ENCODE measurements at regions not wholly inside any gene's neighbourhood (a gene's known extent, or its start where the extent isn't known, plus 50 kb on each side); places are given as distances from the start of the nearest gene placed in this dataset.

GRCh38 chr9:84439250-84439649, 98.7 kb upstream of the SLC28A3 start:
- 77% methylated on average over 3 of the region's 3 CpGs for WGBS

GRCh38 chr9:84442712-84443111, 102.2 kb upstream of the SLC28A3 start:
- 93% methylated on average over 6 of the region's 6 CpGs for WGBS
- Histone ChIP-seq H3K36me3 (ENCODE audit: control insufficient read depth in 2 of 2, insufficient read depth in 2 of 2, low read length in 1 of 2) (no peaks in the 10 kb centered on the region), H3K9me3 (ENCODE audit: control insufficient read depth in 2 of 2, insufficient read depth in 1 of 2, low read length in 1 of 2) (no peaks in the 10 kb centered on the region), H3K4me3 (ENCODE audit: low read length in 2 of 2) (no peak overlapping the region), H3K27me3 (ENCODE audit: control insufficient read depth in 2 of 2, insufficient read depth in 1 of 2, low read length in 1 of 2) (no peaks in the 10 kb centered on the region), H3K27ac (ENCODE audit: low read depth in 1 of 2, low read length in 1 of 2) (no peak overlapping the region), H3K4me1 (ENCODE audit: control insufficient read depth in 2 of 2, insufficient read depth in 2 of 2, low read length in 2 of 2) (no peaks in the 10 kb centered on the region)
- no peak for DNase-seq (ENCODE audit: low read depth in 6 of 9, low spot score in 9 of 9)

More at GRCh38 chr9:84439250-84439649, 98.7 kb upstream of the SLC28A3 start:
- H3K27ac ChIP-seq (ENCODE audit: low read depth in 1 of 2, low read length in 1 of 2) = no peak overlapping the region
- H3K27me3 ChIP-seq (ENCODE audit: control insufficient read depth in 2 of 2, insufficient read depth in 1 of 2, low read length in 1 of 2) = no peaks in the 10 kb centered on the region
- H3K9me3 ChIP-seq (ENCODE audit: control insufficient read depth in 2 of 2, insufficient read depth in 1 of 2, low read length in 1 of 2) = no peaks in the 10 kb centered on the region
- no peaks in the 10 kb centered on the region for H3K36me3 ChIP-seq (ENCODE audit: control insufficient read depth in 2 of 2, insufficient read depth in 2 of 2, low read length in 1 of 2)
- no peak overlapping the region for H3K4me3 ChIP-seq (ENCODE audit: low read length in 2 of 2)
- no peak for DNase-seq (ENCODE audit: low read depth in 6 of 9, low spot score in 9 of 9)
- no peaks in the 10 kb centered on the region for H3K4me1 ChIP-seq (ENCODE audit: control insufficient read depth in 2 of 2, insufficient read depth in 2 of 2, low read length in 2 of 2)

- Histone ChIP-seq H3K4me3 (ENCODE audit: low read length in 2 of 2) (no peak overlapping the region), H3K27me3 (ENCODE audit: control insufficient read depth in 2 of 2, insufficient read depth in 1 of 2, low read length in 1 of 2) (no peaks in the 10 kb centered on the region), H3K36me3 (ENCODE audit: control insufficient read depth in 2 of 2, insufficient read depth in 2 of 2, low read length in 1 of 2) (no peaks in the 10 kb centered on the region), H3K27ac (ENCODE audit: low read depth in 1 of 2, low read length in 1 of 2) (no peak overlapping the region), H3K9me3 (ENCODE audit: control insufficient read depth in 2 of 2, insufficient read depth in 1 of 2, low read length in 1 of 2) (no peaks in the 10 kb centered on the region), H3K4me1 (ENCODE audit: control insufficient read depth in 2 of 2, insufficient read depth in 2 of 2, low read length in 2 of 2) (no peaks in the 10 kb centered on the region)
- WGBS = 94% methylated on average over 5 of the region's 5 CpGs
- no peak for DNase-seq (ENCODE audit: low read depth in 6 of 9, low spot score in 9 of 9)
Measured at GRCh38 chr9:84445737-84446136, 105.2 kb upstream of the SLC28A3 start.

GRCh38 chr9:84447305-84447704, 106.7 kb upstream of the SLC28A3 start:
- Histone ChIP-seq H3K4me3 (ENCODE audit: low read length in 2 of 2) (no peak overlapping the region), H3K4me1 (ENCODE audit: control insufficient read depth in 2 of 2, insufficient read depth in 2 of 2, low read length in 2 of 2) (no peaks in the 10 kb centered on the region), H3K27ac (ENCODE audit: low read depth in 1 of 2, low read length in 1 of 2) (no peak overlapping the region), H3K9me3 (ENCODE audit: control insufficient read depth in 2 of 2, insufficient read depth in 1 of 2, low read length in 1 of 2) (no peaks in the 10 kb centered on the region), H3K27me3 (ENCODE audit: control insufficient read depth in 2 of 2, insufficient read depth in 1 of 2, low read length in 1 of 2) (no peaks in the 10 kb centered on the region), H3K36me3 (ENCODE audit: control insufficient read depth in 2 of 2, insufficient read depth in 2 of 2, low read length in 1 of 2) (no peaks in the 10 kb centered on the region)
- DNase-seq (ENCODE audit: low read depth in 6 of 9, low spot score in 9 of 9) = no peak
- WGBS = 85% methylated on average over 2 of the region's 2 CpGs

- Histone ChIP-seq H3K27ac (ENCODE audit: low read depth in 1 of 2, low read length in 1 of 2) (no peak overlapping the region), H3K4me3 (ENCODE audit: low read length in 2 of 2) (no peak overlapping the region), H3K27me3 (ENCODE audit: control insufficient read depth in 2 of 2, insufficient read depth in 1 of 2, low read length in 1 of 2) (no peaks in the 10 kb centered on the region), H3K9me3 (ENCODE audit: control insufficient read depth in 2 of 2, insufficient read depth in 1 of 2, low read length in 1 of 2) (no peaks in the 10 kb centered on the region), H3K4me1 (ENCODE audit: control insufficient read depth in 2 of 2, insufficient read depth in 2 of 2, low read length in 2 of 2) (no peaks in the 10 kb centered on the region), H3K36me3 (ENCODE audit: control insufficient read depth in 2 of 2, insufficient read depth in 2 of 2, low read length in 1 of 2) (no peaks in the 10 kb centered on the region)
- DNase-seq (ENCODE audit: low read depth in 6 of 9, low spot score in 9 of 9) = no peak
- 86% methylated on average over 5 of the region's 5 CpGs for WGBS
Measured at GRCh38 chr9:84450029-84450428, 109.5 kb upstream of the SLC28A3 start.

GRCh38 chr9:84456527-84456926, 116.0 kb upstream of the SLC28A3 start:
- 94% methylated on average over 2 of the region's 2 CpGs for WGBS
- no peaks in the 10 kb centered on the region for H3K36me3 ChIP-seq (ENCODE audit: control insufficient read depth in 2 of 2, insufficient read depth in 2 of 2, low read length in 1 of 2)
- no peaks in the 10 kb centered on the region for H3K4me1 ChIP-seq (ENCODE audit: control insufficient read depth in 2 of 2, insufficient read depth in 2 of 2, low read length in 2 of 2)
- DNase-seq (ENCODE audit: low read depth in 6 of 9, low spot score in 9 of 9) = no peak
- no peaks in the 10 kb centered on the region for H3K9me3 ChIP-seq (ENCODE audit: control insufficient read depth in 2 of 2, insufficient read depth in 1 of 2, low read length in 1 of 2)
- H3K27me3 ChIP-seq (ENCODE audit: control insufficient read depth in 2 of 2, insufficient read depth in 1 of 2, low read length in 1 of 2) = no peaks in the 10 kb centered on the region
- H3K27ac ChIP-seq (ENCODE audit: low read depth in 1 of 2, low read length in 1 of 2) = no peak overlapping the region
- no peak overlapping the region for H3K4me3 ChIP-seq (ENCODE audit: low read length in 2 of 2)

- Histone ChIP-seq H3K27me3 (ENCODE audit: control insufficient read depth in 2 of 2, insufficient read depth in 1 of 2, low read length in 1 of 2) (no peaks in the 10 kb centered on the region), H3K4me1 (ENCODE audit: control insufficient read depth in 2 of 2, insufficient read depth in 2 of 2, low read length in 2 of 2) (no peaks in the 10 kb centered on the region), H3K9me3 (ENCODE audit: control insufficient read depth in 2 of 2, insufficient read depth in 1 of 2, low read length in 1 of 2) (no peaks in the 10 kb centered on the region), H3K36me3 (ENCODE audit: control insufficient read depth in 2 of 2, insufficient read depth in 2 of 2, low read length in 1 of 2) (no peaks in the 10 kb centered on the region), H3K4me3 (ENCODE audit: low read length in 2 of 2) (no peak overlapping the region), H3K27ac (ENCODE audit: low read depth in 1 of 2, low read length in 1 of 2) (no peak overlapping the region)
- no peak for DNase-seq (ENCODE audit: low read depth in 6 of 9, low spot score in 9 of 9)
Measured at GRCh38 chr9:84460695-84461094, 120.1 kb upstream of the SLC28A3 start.

- Histone ChIP-seq H3K4me3 (ENCODE audit: low read length in 2 of 2) (no peak overlapping the region), H3K9me3 (ENCODE audit: control insufficient read depth in 2 of 2, insufficient read depth in 1 of 2, low read length in 1 of 2) (no peaks in the 10 kb centered on the region), H3K36me3 (ENCODE audit: control insufficient read depth in 2 of 2, insufficient read depth in 2 of 2, low read length in 1 of 2) (no peaks in the 10 kb centered on the region), H3K4me1 (ENCODE audit: control insufficient read depth in 2 of 2, insufficient read depth in 2 of 2, low read length in 2 of 2) (no peaks in the 10 kb centered on the region), H3K27me3 (ENCODE audit: control insufficient read depth in 2 of 2, insufficient read depth in 1 of 2, low read length in 1 of 2) (no peaks in the 10 kb centered on the region), H3K27ac (ENCODE audit: low read depth in 1 of 2, low read length in 1 of 2) (no peak overlapping the region)
- no peak for DNase-seq (ENCODE audit: low read depth in 6 of 9, low spot score in 9 of 9)
- whole genome bisulfite sequencing = 92% methylated on average over 3 of the region's 3 CpGs
Measured at GRCh38 chr9:84463272-84463671, 122.7 kb upstream of the SLC28A3 start.

- H3K27me3 ChIP-seq (ENCODE audit: control insufficient read depth in 2 of 2, insufficient read depth in 1 of 2, low read length in 1 of 2) = no peaks in the 10 kb centered on the region
- no peaks in the 10 kb centered on the region for H3K4me1 ChIP-seq (ENCODE audit: control insufficient read depth in 2 of 2, insufficient read depth in 2 of 2, low read length in 2 of 2)
- H3K27ac ChIP-seq (ENCODE audit: low read depth in 1 of 2, low read length in 1 of 2) = no peak overlapping the region
- no peaks in the 10 kb centered on the region for H3K9me3 ChIP-seq (ENCODE audit: control insufficient read depth in 2 of 2, insufficient read depth in 1 of 2, low read length in 1 of 2)
- no peaks in the 10 kb centered on the region for H3K36me3 ChIP-seq (ENCODE audit: control insufficient read depth in 2 of 2, insufficient read depth in 2 of 2, low read length in 1 of 2)
- no peak for DNase-seq (ENCODE audit: low read depth in 6 of 9, low spot score in 9 of 9)
- 69% methylated on average over 5 of the region's 5 CpGs for WGBS
- no peak overlapping the region for H3K4me3 ChIP-seq (ENCODE audit: low read length in 2 of 2)
Measured at GRCh38 chr9:84466580-84467285, 126.2 kb upstream of the SLC28A3 start.
